Stimulated activated naive CD8-positive, alpha-beta T cell treated with anti-CD3 and anti-CD28 coated beads, Interleukin-15, amount 100 ng/mL, for 72 hours (primary cell): ENCODE measurements at regions not wholly inside any gene's neighbourhood (a gene's known extent, or its start where the extent isn't known, plus 50 kb on each side); places are given as distances from the start of the nearest gene placed in this dataset.
"Not testable (repeated sequence)": the region's sequence is repeated elsewhere in the genome, so short reads cannot be mapped to it uniquely, and the experiment has no call there.

Experiments used
- ATAC-seq: fragments of 150-1000 bp; cut with Tn5 transposase; 2 replicates; pipeline ENCODE4 v1.10.0; 2021; ENCODE audit warnings: mild to moderate bottlenecking, moderate library complexity
- DNase-seq, 2 donors: peaks; one replicate each; pipeline ENCODE4 v3.0.0; 2021 to 2022
- H3K27ac Mint-ChIP-seq, 2 donors: one replicate each; pipeline ENCODE4 v1.8.0; 2022; ENCODE audit warnings: mild to moderate bottlenecking in 2 of 2, mixed read lengths in 2 of 2, moderate library complexity in 2 of 2
- H3K27me3 Mint-ChIP-seq: one replicate; pipeline ENCODE4 v1.8.0; 2022; ENCODE audit warnings: mixed read lengths
- H3K4me1 Mint-ChIP-seq: one replicate; pipeline ENCODE4 v1.8.0; 2022; ENCODE audit warnings: mild to moderate bottlenecking, mixed read lengths
- H3K4me3 Mint-ChIP-seq, 2 donors: one replicate each; pipeline ENCODE4 v1.8.0; 2022; ENCODE audit warnings: mild to moderate bottlenecking in 2 of 2, mixed read lengths in 2 of 2, moderate library complexity in 1 of 2
- H3K9me3 Mint-ChIP-seq, 2 donors: one replicate each; pipeline ENCODE4 v1.8.0; 2022; ENCODE audit warnings: mixed read lengths in 2 of 2

GRCh38 chr1:118297521-118297920, 112.5 kb upstream of the SPAG17 start:
- H3K9me3 Mint-ChIP-seq = peaks cover 0 to 8% of the 10 kb centered on the region in 2 donors
- DNase-seq (no peak), ATAC-seq (no peak)
- H3K27me3 Mint-ChIP-seq = no peaks in the 10 kb centered on the region
- no peak overlapping the region for H3K4me3 Mint-ChIP-seq
- H3K27ac Mint-ChIP-seq = no peak overlapping the region
- no peaks in the 10 kb centered on the region for H3K4me1 Mint-ChIP-seq

- Mint-ChIP-seq H3K4me1 (no peaks in the 10 kb centered on the region), H3K9me3 (peaks cover 0 to 8% of the 10 kb centered on the region in 2 donors), H3K27me3 (no peaks in the 10 kb centered on the region), H3K27ac (peak overlapping the region in 1 of 2 donors; percentile 5), H3K4me3 (no peak overlapping the region)
- no peak for DNase-seq
- no peak for ATAC-seq
These were observed 110.0 kb upstream of the SPAG17 start for GRCh38 chr1:118294875-118295642.

GRCh38 chr1:118291661-118292060, 106.6 kb upstream of the SPAG17 start:
- Mint-ChIP-seq H3K27me3 (no peaks in the 10 kb centered on the region), H3K4me3 (no peak overlapping the region), H3K4me1 (no peaks in the 10 kb centered on the region), H3K27ac (no peak overlapping the region), H3K9me3 (peaks cover 4 to 8% of the 10 kb centered on the region in 2 donors)
- DNase-seq (no peak), ATAC-seq (no peak)

GRCh38 chr1:118290571-118290970, 105.5 kb upstream of the SPAG17 start:
- Mint-ChIP-seq H3K27ac (no peak overlapping the region), H3K27me3 (no peaks in the 10 kb centered on the region), H3K4me3 (no peak overlapping the region), H3K9me3 (peaks cover 0 to 8% of the 10 kb centered on the region in 2 donors), H3K4me1 (no peaks in the 10 kb centered on the region)
- DNase-seq (no peak), ATAC-seq (no peak)

GRCh38 chr1:118290046-118290445, 105.0 kb upstream of the SPAG17 start:
- H3K27ac Mint-ChIP-seq = no peak overlapping the region
- DNase-seq (no peak), ATAC-seq (no peak)
- H3K27me3 Mint-ChIP-seq = no peaks in the 10 kb centered on the region
- H3K4me1 Mint-ChIP-seq = no peaks in the 10 kb centered on the region
- H3K4me3 Mint-ChIP-seq = no peak overlapping the region
- H3K9me3 Mint-ChIP-seq = peaks cover 0 to 8% of the 10 kb centered on the region in 2 donors

GRCh38 chr1:118280656-118281055, 95.6 kb upstream of the SPAG17 start:
- H3K27me3 Mint-ChIP-seq, DNase-seq, H3K4me1 Mint-ChIP-seq, H3K27ac Mint-ChIP-seq, H3K4me3 Mint-ChIP-seq, ATAC-seq, H3K9me3 Mint-ChIP-seq: not testable (repeated sequence)

GRCh38 chr1:118275472-118276115, 90.6 kb upstream of the SPAG17 start:
- Mint-ChIP-seq H3K4me3 (no peak overlapping the region), H3K27ac (no peak overlapping the region), H3K9me3 (no peaks in the 10 kb centered on the region), H3K27me3 (no peaks in the 10 kb centered on the region), H3K4me1 (no peaks in the 10 kb centered on the region)
- ATAC-seq (no peak), DNase-seq (no peak)

GRCh38 chr1:118272884-118273283, 87.9 kb upstream of the SPAG17 start:
- Mint-ChIP-seq H3K27me3 (no peaks in the 10 kb centered on the region), H3K27ac (no peak overlapping the region), H3K4me3 (no peak overlapping the region), H3K9me3 (no peaks in the 10 kb centered on the region), H3K4me1 (no peaks in the 10 kb centered on the region)
- no peak for ATAC-seq
- DNase-seq = no peak

- Mint-ChIP-seq H3K27me3 (no peaks in the 10 kb centered on the region), H3K27ac (no peak overlapping the region), H3K4me3 (no peak overlapping the region), H3K9me3 (no peaks in the 10 kb centered on the region), H3K4me1 (no peaks in the 10 kb centered on the region)
- DNase-seq = no peak
- ATAC-seq = no peak
These were observed 86.9 kb upstream of the SPAG17 start for GRCh38 chr1:118271883-118272282.

GRCh38 chr1:118269598-118269997, 84.6 kb upstream of the SPAG17 start:
- H3K27me3 Mint-ChIP-seq = no peaks in the 10 kb centered on the region
- ATAC-seq = no peak
- no peak overlapping the region for H3K27ac Mint-ChIP-seq
- no peaks in the 10 kb centered on the region for H3K4me1 Mint-ChIP-seq
- DNase-seq = no peak
- no peaks in the 10 kb centered on the region for H3K9me3 Mint-ChIP-seq
- H3K4me3 Mint-ChIP-seq = no peak overlapping the region

- no peaks in the 10 kb centered on the region for H3K4me1 Mint-ChIP-seq
These were observed 81.4 kb upstream of the SPAG17 start for GRCh38 chr1:118266436-118266835.

GRCh38 chr1:118264343-118264742, 79.3 kb upstream of the SPAG17 start:
- Mint-ChIP-seq H3K27ac (no peak overlapping the region), H3K4me3 (no peak overlapping the region), H3K4me1 (no peaks in the 10 kb centered on the region), H3K27me3 (no peaks in the 10 kb centered on the region), H3K9me3 (no peaks in the 10 kb centered on the region)
- no peak for ATAC-seq
- DNase-seq = no peak

More at GRCh38 chr1:118266436-118266835, 81.4 kb upstream of the SPAG17 start:
- H3K9me3 Mint-ChIP-seq = no peaks in the 10 kb centered on the region
- DNase-seq = no peak
- no peak overlapping the region for H3K4me3 Mint-ChIP-seq
- no peak overlapping the region for H3K27ac Mint-ChIP-seq
- no peak for ATAC-seq
- H3K27me3 Mint-ChIP-seq = no peaks in the 10 kb centered on the region

GRCh38 chr1:118262865-118263264, 77.8 kb upstream of the SPAG17 start:
- Mint-ChIP-seq H3K4me3 (no peak overlapping the region), H3K27me3 (no peaks in the 10 kb centered on the region), H3K4me1 (no peaks in the 10 kb centered on the region), H3K27ac (no peak overlapping the region), H3K9me3 (no peaks in the 10 kb centered on the region)
- DNase-seq (no peak), ATAC-seq (no peak)

GRCh38 chr1:118258975-118259374, 73.9 kb upstream of the SPAG17 start:
- Mint-ChIP-seq H3K4me3 (no peak overlapping the region), H3K9me3 (no peaks in the 10 kb centered on the region), H3K27ac (no peak overlapping the region), H3K4me1 (no peaks in the 10 kb centered on the region), H3K27me3 (no peaks in the 10 kb centered on the region)
- DNase-seq (no peak), ATAC-seq (no peak)

- Mint-ChIP-seq H3K4me1 (no peaks in the 10 kb centered on the region), H3K27me3 (peaks cover 8% of the 10 kb centered on the region), H3K9me3 (no peaks in the 10 kb centered on the region), H3K4me3 (no peak overlapping the region), H3K27ac (no peak overlapping the region)
- no peak for ATAC-seq
- no peak for DNase-seq
These were observed 72.9 kb upstream of the SPAG17 start for GRCh38 chr1:118257946-118258345.

GRCh38 chr1:118254491-118255425, 69.7 kb upstream of the SPAG17 start:
- Mint-ChIP-seq H3K27me3 (peaks cover 8% of the 10 kb centered on the region), H3K9me3 (no peaks in the 10 kb centered on the region), H3K27ac (no peak overlapping the region), H3K4me1 (no peaks in the 10 kb centered on the region), H3K4me3 (no peak overlapping the region)
- DNase-seq (no peak), ATAC-seq (no peak)
